ENCODE measurements at regions not wholly inside any gene's neighbourhood (a gene's known extent, or its start where the extent isn't known, plus 50 kb on each side); places are given as distances from the start of the nearest gene placed in this dataset.

GRCh38 chr5:109956884-109957283 lies 267.2 kb downstream of the MAN2A1 start:
- POLR2A ChIA-PET, result no interaction called here
- Histone ChIP-seq H3K36me3 (ENCODE audit: control insufficient read depth, insufficient read depth, low read length) (no peaks in the 10 kb centered on the region), H3K9me3 (ENCODE audit: control insufficient read depth, insufficient read depth, low read depth, low read length) (no peaks in the 10 kb centered on the region), H3K27me3 (ENCODE audit: control insufficient read depth, insufficient read depth, low read length) (peaks cover 2% of the 10 kb centered on the region; the same call in 1 of the 2 replicates), H3K4me3 (ENCODE audit: low read depth in 2 of 2, low read length in 2 of 2) (no peak overlapping the region), H3K27ac (ENCODE audit: low read length) (no peak overlapping the region), H3K4me1 (ENCODE audit: control insufficient read depth, insufficient read depth, low read length) (no peaks in the 10 kb centered on the region)
- TF ChIP-seq REST (IDR thresholded peaks at IDR 0.05; ENCODE audit: insufficient read depth in 1 of 2, low read depth in 2 of 2, low read length in 1 of 2), result no peak
- no peak for TF ChIP-seq SIN3A (IDR thresholded peaks at IDR 0.05; ENCODE audit: borderline replicate concordance, insufficient read depth, low read depth, low read length)
- TF ChIP-seq TCF7L2 (IDR thresholded peaks at IDR 0.05; ENCODE audit: low read depth, low read length), result no peak
- TF ChIP-seq CTCF (IDR thresholded peaks at IDR 0.05), result no peak
- no peak for TF ChIP-seq POLR2AphosphoS5 (IDR thresholded peaks at IDR 0.05; ENCODE audit: low read depth, low read length)
- no TSS peak for BruUV-seq (replicated peaks)
- intact Hi-C loops (cut with micrococcal nuclease; ENCODE audit: unreplicated experiment), result no loop called here
- CTCF ChIA-PET, result no interaction called here
- in situ Hi-C loops (cut with HindIII; ENCODE audit: low pct_unique_long_range_greater_than_20kb, low sequenced_read_pairs), result no loop called here
- no peak for ATAC-seq
- no peak for DNase-seq (ENCODE audit: low read depth, low spot score)

- TF ChIP-seq CTCF (IDR thresholded peaks at IDR 0.05), result no peak
- no peak for TF ChIP-seq SIN3A (IDR thresholded peaks at IDR 0.05; ENCODE audit: borderline replicate concordance, insufficient read depth, low read depth, low read length)
- TF ChIP-seq TCF7L2 (IDR thresholded peaks at IDR 0.05; ENCODE audit: low read depth, low read length), result no peak
- no peak for TF ChIP-seq POLR2AphosphoS5 (IDR thresholded peaks at IDR 0.05; ENCODE audit: low read depth, low read length)
- TF ChIP-seq REST (IDR thresholded peaks at IDR 0.05; ENCODE audit: insufficient read depth in 1 of 2, low read depth in 2 of 2, low read length in 1 of 2), result no peak
- H3K27ac ChIP-seq (ENCODE audit: low read length), result no peak overlapping the region
- DNase-seq (ENCODE audit: low read depth, low spot score), result no peak
- POLR2A ChIA-PET, result no interaction called here
- in situ Hi-C loops (cut with HindIII; ENCODE audit: low pct_unique_long_range_greater_than_20kb, low sequenced_read_pairs), result no loop called here
- no peaks in the 10 kb centered on the region for H3K9me3 ChIP-seq (ENCODE audit: control insufficient read depth, insufficient read depth, low read depth, low read length)
- intact Hi-C loops (cut with micrococcal nuclease; ENCODE audit: unreplicated experiment), result no loop called here
- BruUV-seq (replicated peaks), result no TSS peak
- H3K27me3 ChIP-seq (ENCODE audit: control insufficient read depth, insufficient read depth, low read length), result peaks cover 2% of the 10 kb centered on the region; the same call in 1 of the 2 replicates
- H3K36me3 ChIP-seq (ENCODE audit: control insufficient read depth, insufficient read depth, low read length), result no peaks in the 10 kb centered on the region
- no peak for ATAC-seq
- H3K4me1 ChIP-seq (ENCODE audit: control insufficient read depth, insufficient read depth, low read length), result no peaks in the 10 kb centered on the region
- no peak overlapping the region for H3K4me3 ChIP-seq (ENCODE audit: low read depth in 2 of 2, low read length in 2 of 2)
- CTCF ChIA-PET, result no interaction called here
Measured at GRCh38 chr5:109958082-109958481, 268.4 kb downstream of the MAN2A1 start.

Measured in Panc1 (cell line).